Choroid plexus epithelial cell (primary cell): ENCODE measurements at regions not wholly inside any gene's neighbourhood (a gene's known extent, or its start where the extent isn't known, plus 50 kb on each side); places are given as distances from the start of the nearest gene placed in this dataset.

Experiments
- DNase-seq: peaks from one replicate; pipeline ENCODE4 v3.0.0-alpha.2; 2010; ENCODE audit warnings: low read depth
- H3K4me3 ChIP-seq: 2 replicates; pipeline ENCODE4 v1.5.1; 2011; ENCODE audit warnings: low read depth, mild to moderate bottlenecking, control low read depth, low read length, moderate library complexity
- CTCF ChIP-seq: conservative IDR thresholded peaks from 2 replicates; pipeline ENCODE4 v1.5.1; 2011; ENCODE audit warnings: low read depth, mild to moderate bottlenecking, control low read depth, inconsistent platforms, low read length, moderate library complexity

DNA sequence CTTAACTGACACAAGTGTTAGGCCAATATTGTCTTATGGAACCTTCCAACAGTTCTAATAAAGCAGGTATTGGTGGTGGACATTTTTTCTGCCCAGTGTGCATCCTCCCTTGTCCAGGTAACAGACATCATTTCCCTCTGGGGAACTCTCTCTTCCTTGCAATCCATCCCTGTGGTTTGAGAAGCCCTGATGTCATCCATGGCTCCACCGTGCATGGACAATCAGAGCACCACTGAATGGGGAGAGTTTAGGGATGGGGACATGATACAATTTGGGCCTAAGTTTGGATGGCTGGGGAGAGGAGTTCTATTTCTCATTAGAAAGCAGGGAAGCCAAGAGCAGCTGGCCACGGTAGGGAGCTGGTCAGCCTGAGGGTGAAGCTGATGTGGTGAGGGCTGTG lies 60.2 kb upstream of the ZFP64 start:
- no peak overlapping the region for H3K4me3 ChIP-seq
- no peak for DNase-seq
- TF ChIP-seq CTCF, result no peak

GRCh38 chr20:52251136-52251700 lies 59.6 kb upstream of the ZFP64 start:
- no peak for TF ChIP-seq CTCF

DNA sequence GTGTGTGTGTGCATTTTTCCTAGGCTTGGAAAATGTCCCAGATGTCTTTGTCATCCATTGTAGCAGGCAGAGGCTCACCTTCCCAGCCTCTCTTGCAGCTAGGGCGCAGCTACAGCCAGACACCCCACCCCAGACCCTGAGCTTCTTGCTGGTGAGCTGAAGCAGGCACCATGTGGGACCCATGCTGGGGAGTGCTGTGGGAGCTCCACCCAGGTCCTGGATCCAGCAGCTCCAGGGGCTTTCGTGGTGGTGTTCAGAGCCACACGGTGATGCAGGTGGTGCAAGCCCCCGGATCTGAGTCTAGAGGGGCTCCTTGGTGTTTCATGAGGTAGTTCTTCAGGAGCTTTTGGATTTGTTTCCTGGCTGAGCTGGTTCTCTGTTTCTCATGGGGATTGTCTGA lies 56.0 kb upstream of the ZFP64 start:
- TF ChIP-seq CTCF, result no peak
- no peak for DNase-seq
- no peak overlapping the region for H3K4me3 ChIP-seq

More at GRCh38 chr20:52251136-52251700, 59.6 kb upstream of the ZFP64 start:
- DNase-seq, result no peak
- no peak overlapping the region for H3K4me3 ChIP-seq

- H3K4me3 ChIP-seq, result no peak overlapping the region
- no peak for DNase-seq
- no peak for TF ChIP-seq CTCF
These were observed 54.8 kb upstream of the ZFP64 start for GRCh38 chr20:52246366-52246765.

- no peak overlapping the region for H3K4me3 ChIP-seq
- no peak for TF ChIP-seq CTCF
- no peak for DNase-seq
These were observed 53.1 kb upstream of the ZFP64 start for GRCh38 chr20:52244702-52245101.

- H3K4me3 ChIP-seq, result no peak overlapping the region
- peak; percentile 28 for DNase-seq
- TF ChIP-seq CTCF, result peak; percentile 45
These were observed 51.0 kb upstream of the ZFP64 start for GRCh38 chr20:52242237-52243230.
